Glutamatergic neuron (in vitro differentiated cells): ENCODE measurements at regions not wholly inside any gene's neighbourhood (a gene's known extent, or its start where the extent isn't known, plus 50 kb on each side); places are given as distances from the start of the nearest gene placed in this dataset.
A peak's percentile ranks its signal among the peaks of the same experiment; 100 is the strongest.

Source experiments
- DNase-seq: peaks from one replicate; pipeline ENCODE4 v3.0.0; 2022
- H3K27ac Mint-ChIP-seq: one replicate; pipeline ENCODE4 v1.8.0; 2020; ENCODE audit warnings: mild to moderate bottlenecking, mixed read lengths, inconsistent platforms; ENCODE audit not compliant: unreplicated experiment
- H3K27me3 Mint-ChIP-seq: one replicate; pipeline ENCODE4 v1.8.0; 2020; ENCODE audit warnings: mild to moderate bottlenecking, moderate library complexity, mixed read lengths, inconsistent platforms; ENCODE audit not compliant: unreplicated experiment
- H3K36me3 Mint-ChIP-seq: one replicate; pipeline ENCODE4 v1.8.0; 2020; ENCODE audit warnings: mild to moderate bottlenecking, mixed read lengths, inconsistent platforms; ENCODE audit not compliant: unreplicated experiment
- H3K4me1 Mint-ChIP-seq: one replicate; pipeline ENCODE4 v1.8.0; 2020; ENCODE audit warnings: mild to moderate bottlenecking, low read depth, mixed read lengths, inconsistent platforms; ENCODE audit not compliant: unreplicated experiment
- H3K4me3 Mint-ChIP-seq: one replicate; pipeline ENCODE4 v1.8.0; 2020; ENCODE audit warnings: mild to moderate bottlenecking, mixed read lengths, inconsistent platforms; ENCODE audit not compliant: unreplicated experiment
- H3K9me3 Mint-ChIP-seq: one replicate; pipeline ENCODE4 v1.8.0; 2020; ENCODE audit warnings: mild to moderate bottlenecking, moderate library complexity, mixed read lengths, inconsistent platforms; ENCODE audit not compliant: unreplicated experiment
- TF ChIP-seq, protein P1 (sequence below): fragments of 200-600 bp; sonication (generic); IDR thresholded peaks from one replicate; pipeline ENCODE4 v1.5.0; 2021; ENCODE audit not compliant: partially characterized antibody, unreplicated experiment

DNA sequence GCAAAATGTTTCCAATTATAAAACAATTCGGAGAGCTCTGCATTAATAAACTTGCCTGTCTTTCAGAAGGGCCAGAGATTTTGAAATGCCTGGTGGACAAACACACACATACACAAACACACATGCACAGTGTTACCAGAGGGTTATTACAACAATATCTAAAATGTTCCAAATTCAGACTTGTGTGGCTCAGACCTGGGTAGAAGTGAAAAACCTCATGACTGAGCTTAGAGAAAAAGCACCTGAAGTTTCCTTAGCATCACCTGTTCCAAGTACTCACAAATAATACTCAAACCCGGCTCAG is 247.9 kb downstream of the FOXD2 start:
- peaks cover 30% of the 10 kb centered on the region for H3K4me1 Mint-ChIP-seq
- TF ChIP-seq, protein P1, sequence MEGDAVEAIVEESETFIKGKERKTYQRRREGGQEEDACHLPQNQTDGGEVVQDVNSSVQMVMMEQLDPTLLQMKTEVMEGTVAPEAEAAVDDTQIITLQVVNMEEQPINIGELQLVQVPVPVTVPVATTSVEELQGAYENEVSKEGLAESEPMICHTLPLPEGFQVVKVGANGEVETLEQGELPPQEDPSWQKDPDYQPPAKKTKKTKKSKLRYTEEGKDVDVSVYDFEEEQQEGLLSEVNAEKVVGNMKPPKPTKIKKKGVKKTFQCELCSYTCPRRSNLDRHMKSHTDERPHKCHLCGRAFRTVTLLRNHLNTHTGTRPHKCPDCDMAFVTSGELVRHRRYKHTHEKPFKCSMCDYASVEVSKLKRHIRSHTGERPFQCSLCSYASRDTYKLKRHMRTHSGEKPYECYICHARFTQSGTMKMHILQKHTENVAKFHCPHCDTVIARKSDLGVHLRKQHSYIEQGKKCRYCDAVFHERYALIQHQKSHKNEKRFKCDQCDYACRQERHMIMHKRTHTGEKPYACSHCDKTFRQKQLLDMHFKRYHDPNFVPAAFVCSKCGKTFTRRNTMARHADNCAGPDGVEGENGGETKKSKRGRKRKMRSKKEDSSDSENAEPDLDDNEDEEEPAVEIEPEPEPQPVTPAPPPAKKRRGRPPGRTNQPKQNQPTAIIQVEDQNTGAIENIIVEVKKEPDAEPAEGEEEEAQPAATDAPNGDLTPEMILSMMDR, result no peak
- H3K27me3 Mint-ChIP-seq, result peaks cover 7% of the 10 kb centered on the region
- no peak for DNase-seq
- H3K9me3 Mint-ChIP-seq, result peaks cover 8% of the 10 kb centered on the region
- H3K4me3 Mint-ChIP-seq, result no peak overlapping the region
- no peaks in the 10 kb centered on the region for H3K36me3 Mint-ChIP-seq
- no peak overlapping the region for H3K27ac Mint-ChIP-seq

DNA sequence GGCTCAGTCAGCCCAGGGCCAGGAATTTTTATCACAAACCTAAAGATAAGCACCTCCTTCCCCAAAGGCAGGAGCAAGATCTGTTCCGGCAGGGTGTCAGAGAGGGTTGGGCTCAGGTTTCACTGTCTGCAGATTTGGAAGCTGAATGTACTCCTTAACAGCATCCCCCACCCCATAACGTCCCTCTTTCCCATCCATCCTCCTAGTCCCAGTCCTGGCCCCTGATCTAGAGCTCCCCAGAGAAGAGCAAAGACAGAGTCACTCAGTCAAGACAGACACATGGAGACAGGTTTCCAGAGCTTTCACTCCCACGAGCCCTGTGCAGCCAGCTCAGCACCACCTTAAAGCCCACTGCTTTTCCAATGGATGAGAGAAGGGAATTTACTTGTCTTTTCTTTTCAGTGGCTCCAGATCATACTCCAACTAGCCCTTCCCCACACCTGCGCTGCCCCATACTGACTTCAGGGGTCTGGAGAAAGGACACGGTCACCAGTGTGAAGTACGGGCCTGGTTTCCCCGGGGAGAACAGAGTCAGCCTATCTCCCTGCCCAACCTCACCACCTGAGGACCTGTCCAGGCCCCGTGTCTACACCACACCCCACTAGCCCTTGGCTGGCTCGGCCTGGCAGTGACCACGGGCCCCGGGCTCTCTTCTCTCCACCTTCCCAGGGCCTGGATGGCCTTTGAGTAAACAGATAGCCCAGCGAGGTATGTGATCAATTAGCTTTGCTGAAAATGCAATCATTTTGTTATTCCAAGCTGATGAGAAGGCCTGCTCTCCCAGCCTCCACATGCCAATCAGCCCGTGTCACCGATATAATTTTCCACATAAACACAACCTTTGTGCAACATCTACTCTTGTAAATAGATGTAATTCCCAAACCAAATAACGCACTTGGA is 249.1 kb downstream of the FOXD2 start:
- no peak for DNase-seq
- H3K27ac Mint-ChIP-seq, result peak overlapping the region; percentile 77
- H3K36me3 Mint-ChIP-seq, result no peaks in the 10 kb centered on the region
- peaks cover 8% of the 10 kb centered on the region for H3K9me3 Mint-ChIP-seq
- H3K27me3 Mint-ChIP-seq, result peaks cover 5% of the 10 kb centered on the region
- peaks cover 30% of the 10 kb centered on the region for H3K4me1 Mint-ChIP-seq
- peak overlapping the region; percentile 52 for H3K4me3 Mint-ChIP-seq
- TF ChIP-seq, protein P1, result no peak

DNA sequence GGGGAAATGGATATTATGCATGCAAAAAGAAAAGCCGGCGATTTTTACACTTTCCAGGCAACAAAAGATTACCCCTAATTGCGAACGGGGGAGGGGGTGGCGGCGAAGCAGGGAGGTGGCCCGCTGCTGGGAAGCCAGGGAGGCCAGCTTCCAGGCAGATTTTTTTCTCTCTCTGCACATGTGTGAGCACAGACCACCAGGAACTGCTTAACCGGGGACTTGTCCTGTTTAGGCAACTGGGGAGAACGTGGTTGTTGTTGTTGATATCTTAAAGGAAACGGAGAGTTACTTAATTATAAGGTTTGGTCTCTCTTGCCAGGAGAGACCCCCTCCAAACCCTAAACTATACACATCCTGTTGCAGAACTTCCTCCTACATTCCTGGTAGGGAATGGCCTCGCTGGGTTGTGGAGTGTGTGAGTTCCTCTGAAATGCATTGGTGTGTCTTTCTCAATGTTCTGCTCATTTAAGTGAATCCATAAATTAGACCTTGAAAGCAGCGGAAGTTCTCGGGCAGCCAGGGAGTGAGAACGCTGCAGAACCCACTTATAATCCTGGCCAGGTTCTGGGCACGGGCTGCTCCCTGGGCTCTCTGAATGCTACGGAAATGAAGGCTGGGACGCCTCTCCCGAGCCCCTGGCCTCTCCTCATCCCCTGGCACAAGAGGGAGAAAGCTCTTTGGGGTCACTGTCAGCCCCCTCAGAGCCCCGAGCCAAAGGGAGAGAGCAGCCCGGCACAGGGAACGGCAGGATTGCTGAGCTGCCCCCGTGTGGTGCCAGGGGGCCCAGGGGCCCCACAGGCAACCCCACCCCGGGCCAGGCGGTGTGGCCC is 250.0 kb downstream of the FOXD2 start:
- Mint-ChIP-seq H3K9me3 (peaks cover 6% of the 10 kb centered on the region), H3K4me3 (peak overlapping the region; percentile 52), H3K4me1 (peaks cover 30% of the 10 kb centered on the region), H3K27me3 (peaks cover 3% of the 10 kb centered on the region), H3K27ac (peak overlapping the region; percentile 77), H3K36me3 (no peaks in the 10 kb centered on the region)
- TF ChIP-seq, protein P1, result no peak
- DNase-seq, result no peak

DNA sequence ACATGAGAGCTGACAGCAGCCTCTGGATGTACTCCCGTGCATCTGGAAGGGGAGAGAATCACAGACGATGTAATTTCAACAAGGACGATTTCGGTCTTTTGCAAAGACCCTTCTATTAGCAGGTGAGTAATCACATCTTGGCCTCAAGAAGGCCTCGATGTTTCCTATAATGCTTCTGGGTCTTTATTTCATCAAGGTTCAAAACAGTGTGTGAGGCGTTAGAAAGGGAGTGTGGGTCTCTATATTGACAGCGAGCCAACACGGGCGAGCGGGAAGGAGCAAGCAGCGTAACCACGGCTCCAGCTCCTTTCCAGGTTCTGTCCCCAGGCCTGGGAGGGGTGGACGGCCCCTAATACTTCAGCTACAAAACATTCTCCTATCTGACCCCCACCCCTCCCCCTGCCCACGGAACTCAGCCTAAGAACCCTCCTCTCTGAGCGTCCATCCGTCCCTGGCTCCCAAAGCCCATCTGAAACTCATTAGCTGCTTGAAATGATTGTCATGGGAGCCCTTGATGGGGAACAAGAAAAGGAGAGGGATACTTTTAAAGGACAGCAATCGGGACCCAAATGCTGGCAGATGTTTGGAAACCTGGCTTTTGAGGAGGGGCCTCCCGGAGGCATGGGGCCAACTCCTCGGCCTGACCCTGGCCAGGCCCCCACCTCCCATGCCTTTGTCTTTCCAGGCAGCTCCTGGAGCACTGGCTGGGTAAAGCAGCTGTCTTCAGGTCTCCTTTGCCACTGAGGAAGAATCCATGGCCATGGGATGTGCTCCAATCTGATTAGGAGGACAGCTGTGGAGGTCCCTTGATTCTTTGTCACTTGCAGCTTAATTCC is 250.8 kb downstream of the FOXD2 start:
- peak; percentile 57 for DNase-seq

More for the DNA sequence above, 250.8 kb downstream of the FOXD2 start:
- peaks cover 6% of the 10 kb centered on the region for H3K9me3 Mint-ChIP-seq
- peaks cover 30% of the 10 kb centered on the region for H3K4me1 Mint-ChIP-seq
- H3K27ac Mint-ChIP-seq, result peak overlapping the region; percentile 64
- TF ChIP-seq, protein P1, result no peak
- peaks cover 3% of the 10 kb centered on the region for H3K27me3 Mint-ChIP-seq
- H3K4me3 Mint-ChIP-seq, result peak overlapping the region; percentile 55
- H3K36me3 Mint-ChIP-seq, result no peaks in the 10 kb centered on the region
